Right cardiac atrium (tissue), 5 donors: ENCODE measurements at regions not wholly inside any gene's neighbourhood (a gene's known extent, or its start where the extent isn't known, plus 50 kb on each side); places are given as distances from the start of the nearest gene placed in this dataset.

Experiments
- ATAC-seq, 2 donors: fragments of 200-7000 bp; cut with Tn5 transposase; one replicate each; pipeline versions ENCODE4 v1.8.0 to v1.9.1; 2020; ENCODE audit warnings: moderate library complexity in 2 of 2, mild to moderate bottlenecking in 1 of 2
- DNase-seq, 3 donors: peaks; one replicate each; pipeline ENCODE4 v3.0.0-alpha.2; 2020
- H3K27ac ChIP-seq: one replicate; pipeline ENCODE4 v1.5.1; 2013; ENCODE audit warnings: mild to moderate bottlenecking, low read length, control low read depth, moderate library complexity
- H3K27me3 ChIP-seq: one replicate; pipeline ENCODE4 v1.6.1; 2013; ENCODE audit not compliant: control insufficient read depth, insufficient read depth
- H3K4me1 ChIP-seq: one replicate; pipeline ENCODE4 v1.6.1; 2013; ENCODE audit warnings: low read length; ENCODE audit not compliant: control insufficient read depth, insufficient read depth
- H3K4me3 ChIP-seq: one replicate; pipeline ENCODE4 v1.5.1; 2013; ENCODE audit warnings: low read length, control low read depth
- H3K9me3 ChIP-seq: one replicate; pipeline ENCODE4 v1.6.1; 2013; ENCODE audit warnings: low read length; ENCODE audit not compliant: control insufficient read depth
- WGBS: extraction: QIAGEN DNeasy Blood & Tissue Kit; methylation state at CpG from one replicate; pipeline ENCODE4 v1.1.7; 2013; 5-methylcytosine and 5-hydroxymethylcytosine counted together
- intact Hi-C, 4 donors: fragments of 100-400 bp; cut with DNase I; formaldehyde crosslinking; loops; one replicate each; pipeline versions ENCODE4 v1.11.0 to v1.14.0; 2022 to 2023
- donor health status: healthy with polysubstance abuse.
- donor health status: DM: no; HTN: yes; CAD: no.
- donor health status: DM: no; HTN: no; CAD: no.
- donor health status: DM: no; HTN: yes; CAD: no; lungs with severe emphysema.
- donor health status: DM: yes; HTN: yes; CAD: no.

GRCh38 chr2:8019934-8020333 lies 661.9 kb upstream of the ID2 start:
- H3K4me3 ChIP-seq: no peak overlapping the region
- peak; percentile 61 to 71 for ATAC-seq
- no peaks in the 10 kb centered on the region for H3K9me3 ChIP-seq
- no peaks in the 10 kb centered on the region for H3K4me1 ChIP-seq
- H3K27me3 ChIP-seq: no peaks in the 10 kb centered on the region
- intact Hi-C loops: no loop called here
- WGBS: 75% methylated on average over 8 of the region's 8 CpGs
- DNase-seq: peak in 1 of 3 donors; percentile 64
- no peak overlapping the region for H3K27ac ChIP-seq

GRCh38 chr2:8021921-8022320 lies 659.9 kb upstream of the ID2 start:
- Histone ChIP-seq H3K4me3 (no peak overlapping the region), H3K27me3 (no peaks in the 10 kb centered on the region), H3K27ac (no peak overlapping the region), H3K9me3 (no peaks in the 10 kb centered on the region), H3K4me1 (no peaks in the 10 kb centered on the region)
- intact Hi-C loops: no loop called here
- WGBS: 43% methylated on average over 2 of the region's 2 CpGs
- no peak for DNase-seq
- no peak for ATAC-seq

GRCh38 chr2:8022908-8023640 lies 658.8 kb upstream of the ID2 start:
- Histone ChIP-seq H3K27me3 (no peaks in the 10 kb centered on the region), H3K4me1 (no peaks in the 10 kb centered on the region), H3K9me3 (no peaks in the 10 kb centered on the region), H3K27ac (no peak overlapping the region), H3K4me3 (no peak overlapping the region)
- intact Hi-C loops: no loop called here
- WGBS: 76% methylated on average over 9 of the region's 9 CpGs
- no peak for DNase-seq
- no peak for ATAC-seq

- WGBS: 95% methylated on average over 8 of the region's 8 CpGs
- Histone ChIP-seq H3K27ac (no peak overlapping the region), H3K27me3 (no peaks in the 10 kb centered on the region), H3K4me3 (no peak overlapping the region), H3K9me3 (no peaks in the 10 kb centered on the region), H3K4me1 (no peaks in the 10 kb centered on the region)
- ATAC-seq: no peak
- intact Hi-C loops: no loop called here
- no peak for DNase-seq
Observed at GRCh38 chr2:8024506-8024905, 657.4 kb upstream of the ID2 start.

- no peaks in the 10 kb centered on the region for H3K9me3 ChIP-seq
- no peaks in the 10 kb centered on the region for H3K27me3 ChIP-seq
- no peak for ATAC-seq
- no peak overlapping the region for H3K27ac ChIP-seq
- DNase-seq: no peak
- no peaks in the 10 kb centered on the region for H3K4me1 ChIP-seq
- WGBS: 97% methylated on average over 4 of the region's 4 CpGs
- no peak overlapping the region for H3K4me3 ChIP-seq
- intact Hi-C loops: no loop called here
Observed at GRCh38 chr2:8026381-8026780, 655.5 kb upstream of the ID2 start.

- 88% methylated on average over 11 of the region's 11 CpGs for WGBS
- no peak for DNase-seq
Observed at GRCh38 chr2:8027387-8027786, 654.5 kb upstream of the ID2 start.

GRCh38 chr2:8028036-8028435 lies 653.8 kb upstream of the ID2 start:
- intact Hi-C loops: no loop called here
- no peaks in the 10 kb centered on the region for H3K9me3 ChIP-seq
- no peaks in the 10 kb centered on the region for H3K4me1 ChIP-seq
- no peak for DNase-seq
- WGBS: 92% methylated on average over 21 of the region's 21 CpGs
- no peak overlapping the region for H3K4me3 ChIP-seq
- no peaks in the 10 kb centered on the region for H3K27me3 ChIP-seq
- ATAC-seq: peak in 1 of 2 donors; percentile 13
- H3K27ac ChIP-seq: no peak overlapping the region

More at GRCh38 chr2:8027387-8027786, 654.5 kb upstream of the ID2 start:
- no peaks in the 10 kb centered on the region for H3K4me1 ChIP-seq
- H3K27ac ChIP-seq: no peak overlapping the region
- ATAC-seq: no peak
- H3K4me3 ChIP-seq: no peak overlapping the region
- no peaks in the 10 kb centered on the region for H3K27me3 ChIP-seq
- no peaks in the 10 kb centered on the region for H3K9me3 ChIP-seq
- intact Hi-C loops: no loop called here

GRCh38 chr2:8028436-8028835 lies 653.4 kb upstream of the ID2 start:
- Histone ChIP-seq H3K4me3 (no peak overlapping the region), H3K27me3 (no peaks in the 10 kb centered on the region), H3K9me3 (no peaks in the 10 kb centered on the region), H3K4me1 (no peaks in the 10 kb centered on the region), H3K27ac (no peak overlapping the region)
- DNase-seq: no peak
- no peak for ATAC-seq
- WGBS: 91% methylated on average over 8 of the region's 8 CpGs
- intact Hi-C loops: no loop called here

- Histone ChIP-seq H3K27me3 (no peaks in the 10 kb centered on the region), H3K4me3 (no peak overlapping the region), H3K4me1 (no peaks in the 10 kb centered on the region), H3K27ac (no peak overlapping the region), H3K9me3 (no peaks in the 10 kb centered on the region)
- ATAC-seq (no peak), DNase-seq (no peak)
- 88% methylated on average over 5 of the region's 5 CpGs for WGBS
- intact Hi-C loops: no loop called here
Observed at GRCh38 chr2:8028981-8029380, 652.9 kb upstream of the ID2 start.

- no peaks in the 10 kb centered on the region for H3K27me3 ChIP-seq
- ATAC-seq: no peak
- no peak for DNase-seq
- H3K4me1 ChIP-seq: no peaks in the 10 kb centered on the region
- 76% methylated on average over 8 of the region's 8 CpGs for WGBS
- no peaks in the 10 kb centered on the region for H3K9me3 ChIP-seq
- no peak overlapping the region for H3K27ac ChIP-seq
- intact Hi-C loops: no loop called here
- H3K4me3 ChIP-seq: no peak overlapping the region
Observed at GRCh38 chr2:8030573-8031303, 651.1 kb upstream of the ID2 start.

GRCh38 chr2:8031370-8031769 lies 650.5 kb upstream of the ID2 start:
- 84% methylated on average over 4 of the region's 4 CpGs for WGBS
- Histone ChIP-seq H3K27me3 (no peaks in the 10 kb centered on the region), H3K27ac (no peak overlapping the region), H3K9me3 (no peaks in the 10 kb centered on the region), H3K4me1 (no peaks in the 10 kb centered on the region), H3K4me3 (no peak overlapping the region)
- intact Hi-C loops: no loop called here
- ATAC-seq: no peak
- DNase-seq: no peak
